ENCODE measurements at regions not wholly inside any gene's neighbourhood (a gene's known extent, or its start where the extent isn't known, plus 50 kb on each side); places are given as distances from the start of the nearest gene placed in this dataset.

GRCh38 chr2:16832910-16833309 lies 167.3 kb upstream of the CYRIA start:
- intact Hi-C loops (cut with micrococcal nuclease; ENCODE audit: unreplicated experiment): no loop called here
- Histone ChIP-seq H3K4me3 (no peak overlapping the region), H3K79me2 (ENCODE audit: low read depth) (no peaks in the 10 kb centered on the region), H3K36me3 (ENCODE audit: low read depth) (no peaks in the 10 kb centered on the region), H3K9me3 (ENCODE audit: insufficient read depth, low read depth) (no peaks in the 10 kb centered on the region), H3K27ac (no peak overlapping the region), H4K20me1 (ENCODE audit: insufficient read depth) (no peaks in the 10 kb centered on the region), H3K9me2 (ENCODE audit: insufficient read depth) (no peaks in the 10 kb centered on the region; the same call in 1 of the 2 replicates), H3F3A (ENCODE audit: insufficient read depth, low read depth) (no peaks in the 10 kb centered on the region), H2AFZ (no peak overlapping the region), H3K4me2 (no peak overlapping the region), H3K27me3 (ENCODE audit: insufficient read depth, low read depth) (no peaks in the 10 kb centered on the region), H3K4me1 (replicated peaks; ENCODE audit: insufficient read depth) (no peaks in the 10 kb centered on the region)
- no TSS peak for BruUV-seq (replicated peaks)
- DNase-seq: no peak
- POLR2A ChIA-PET (ENCODE audit: unreplicated experiment): no interaction called here
- TF ChIP-seq EZH2 (IDR thresholded peaks at IDR 0.05; ENCODE audit: low read depth) (no peak), CTCF (conservative IDR thresholded peaks at IDR 0.05) (no peak)
- CTCF ChIA-PET: no interaction called here

- Histone ChIP-seq H3K4me1 (replicated peaks; ENCODE audit: insufficient read depth) (no peaks in the 10 kb centered on the region), H3K4me3 (no peak overlapping the region), H2AFZ (peak overlapping the region; percentile 65), H3K4me2 (no peak overlapping the region), H3K79me2 (ENCODE audit: low read depth) (no peaks in the 10 kb centered on the region), H3F3A (ENCODE audit: insufficient read depth, low read depth) (no peaks in the 10 kb centered on the region), H3K27me3 (ENCODE audit: insufficient read depth, low read depth) (no peaks in the 10 kb centered on the region), H4K20me1 (ENCODE audit: insufficient read depth) (no peaks in the 10 kb centered on the region), H3K9me3 (ENCODE audit: insufficient read depth, low read depth) (no peaks in the 10 kb centered on the region), H3K36me3 (ENCODE audit: low read depth) (no peaks in the 10 kb centered on the region), H3K9me2 (ENCODE audit: insufficient read depth) (no peaks in the 10 kb centered on the region; the same call in 1 of the 2 replicates), H3K27ac (no peak overlapping the region)
- TF ChIP-seq EZH2 (IDR thresholded peaks at IDR 0.05; ENCODE audit: low read depth) (no peak), CTCF (conservative IDR thresholded peaks at IDR 0.05) (no peak)
- ChIA-PET POLR2A (ENCODE audit: unreplicated experiment) (no interaction called here), CTCF (interaction anchor here (0.7 kb wide), 1 partner anchor 164 kb away, joined by 3 read pairs; no protein-coding TSS in a partner anchor)
- BruUV-seq (replicated peaks): no TSS peak
- no peak for DNase-seq
- intact Hi-C loops (cut with micrococcal nuclease; ENCODE audit: unreplicated experiment): no loop called here
Measured at GRCh38 chr2:16828828-16829160, 163.2 kb upstream of the CYRIA start.

GRCh38 chr2:16828044-16828827 lies 162.6 kb upstream of the CYRIA start:
- no peaks in the 10 kb centered on the region; the same call in 1 of the 2 replicates for H3K9me2 ChIP-seq (ENCODE audit: insufficient read depth)
- no peaks in the 10 kb centered on the region for H3K9me3 ChIP-seq (ENCODE audit: insufficient read depth, low read depth)
- H3K4me3 ChIP-seq: no peak overlapping the region
- DNase-seq: no peak
- no peak overlapping the region for H3K4me2 ChIP-seq
- ChIA-PET CTCF (interaction anchor here (0.7 kb wide), 1 partner anchor 163 kb away, joined by 3 read pairs; no protein-coding TSS in a partner anchor), POLR2A (ENCODE audit: unreplicated experiment) (no interaction called here)
- H4K20me1 ChIP-seq (ENCODE audit: insufficient read depth): no peaks in the 10 kb centered on the region
- H3F3A ChIP-seq (ENCODE audit: insufficient read depth, low read depth): no peaks in the 10 kb centered on the region
- no peaks in the 10 kb centered on the region for H3K27me3 ChIP-seq (ENCODE audit: insufficient read depth, low read depth)
- TF ChIP-seq CTCF (conservative IDR thresholded peaks at IDR 0.05): no peak
- no peak for TF ChIP-seq EZH2 (IDR thresholded peaks at IDR 0.05; ENCODE audit: low read depth)
- intact Hi-C loops (cut with micrococcal nuclease; ENCODE audit: unreplicated experiment): no loop called here
- H2AFZ ChIP-seq: peak overlapping the region; percentile 65
- H3K27ac ChIP-seq: no peak overlapping the region
- H3K36me3 ChIP-seq (ENCODE audit: low read depth): no peaks in the 10 kb centered on the region
- no peaks in the 10 kb centered on the region for H3K4me1 ChIP-seq (replicated peaks; ENCODE audit: insufficient read depth)
- no TSS peak for BruUV-seq (replicated peaks)
- no peaks in the 10 kb centered on the region for H3K79me2 ChIP-seq (ENCODE audit: low read depth)

Data from PC-9 (cell line).